ENCODE measurements at regions not wholly inside any gene's neighbourhood (a gene's known extent, or its start where the extent isn't known, plus 50 kb on each side); places are given as distances from the start of the nearest gene placed in this dataset.
A peak's percentile ranks its signal among the peaks of the same experiment; 100 is the strongest.
"Not testable (repeated sequence)": the region's sequence is repeated elsewhere in the genome, so short reads cannot be mapped to it uniquely, and the experiment has no call there.

DNA sequence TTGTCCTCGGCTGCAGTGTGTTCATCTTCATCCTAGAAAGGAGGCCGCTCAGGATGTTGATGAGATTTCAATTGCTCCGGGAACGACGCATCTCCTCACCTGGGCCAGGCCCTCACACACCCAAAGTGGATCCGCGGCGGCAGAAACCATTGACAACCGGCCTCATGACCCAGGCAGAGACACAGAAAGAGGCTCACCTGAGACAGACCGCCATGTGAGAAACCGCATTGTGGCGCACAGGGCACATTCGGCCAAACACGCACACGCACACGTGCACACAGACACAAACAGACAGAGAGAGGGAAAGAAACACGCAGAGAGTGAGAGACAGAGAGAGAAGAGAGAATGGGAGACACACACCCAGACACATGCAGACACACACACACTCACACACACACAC is 3879.3 kb downstream of the SRGAP2C start:
- peak; percentile 30 for DNase-seq (ENCODE audit: missing footprints)
- intact Hi-C loops (cut with DNase I); ATAC-seq: not testable (repeated sequence)

DNA sequence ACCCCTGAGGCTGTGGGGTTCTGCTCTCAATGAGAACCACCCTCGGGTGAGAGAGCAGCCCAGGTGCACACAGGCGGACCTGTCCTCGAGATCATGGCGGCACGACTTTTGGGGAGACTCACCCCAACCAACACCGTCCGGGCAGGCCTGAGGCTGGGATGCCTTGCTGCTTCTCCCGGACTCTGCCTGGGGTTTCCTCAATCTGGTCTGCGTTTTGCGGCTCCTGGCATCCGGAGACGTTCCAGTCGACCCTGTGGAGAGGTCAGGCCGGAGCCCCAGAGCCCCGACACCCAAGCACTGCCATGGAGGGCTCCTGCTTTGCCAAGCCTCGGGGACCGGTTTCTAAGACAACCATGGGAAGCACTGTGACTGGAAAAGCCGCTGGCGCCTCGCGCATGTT is 3879.7 kb downstream of the SRGAP2C start:
- intact Hi-C loops (cut with DNase I): no loop called here
- ATAC-seq: no peak
- peak; percentile 16 for DNase-seq (ENCODE audit: missing footprints)

DNA sequence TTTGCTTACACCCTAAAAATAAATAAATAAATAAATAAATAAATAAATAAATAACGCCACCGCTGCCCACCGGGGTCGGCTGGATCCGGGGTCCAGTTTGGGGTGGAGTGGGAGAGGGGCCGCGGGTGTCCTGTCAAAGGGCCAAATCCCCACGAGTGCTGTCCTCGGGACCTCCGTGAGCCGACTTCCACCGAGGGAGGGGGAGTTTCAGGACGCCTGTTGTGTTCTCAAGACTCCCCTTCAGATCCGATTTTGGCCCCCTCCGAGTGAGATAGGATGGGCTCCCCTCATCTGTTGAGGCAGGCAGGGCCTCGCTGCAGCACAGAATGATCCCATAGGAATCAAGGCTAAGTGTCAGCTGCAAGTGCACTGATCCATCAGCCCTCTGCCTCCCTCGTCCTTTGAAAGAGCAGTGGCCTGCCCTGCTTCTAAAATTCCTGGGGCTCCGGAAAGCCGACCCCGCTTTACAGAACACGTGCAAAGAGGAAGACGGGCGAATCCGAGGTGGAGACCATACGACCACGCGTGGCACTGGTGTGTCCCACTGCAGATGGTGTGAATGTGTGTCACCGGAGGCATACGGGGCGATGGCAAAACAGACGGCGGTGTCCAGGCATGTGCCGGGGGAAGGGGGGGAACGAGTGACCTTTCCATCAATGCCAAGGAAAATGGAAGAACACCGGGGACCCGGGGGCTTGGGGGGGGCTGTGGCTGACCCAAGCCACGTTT is 3880.5 kb downstream of the SRGAP2C start:
- ATAC-seq (no peak), DNase-seq (ENCODE audit: missing footprints) (peak; percentile 62)
- intact Hi-C loops (cut with DNase I): no loop called here

DNA sequence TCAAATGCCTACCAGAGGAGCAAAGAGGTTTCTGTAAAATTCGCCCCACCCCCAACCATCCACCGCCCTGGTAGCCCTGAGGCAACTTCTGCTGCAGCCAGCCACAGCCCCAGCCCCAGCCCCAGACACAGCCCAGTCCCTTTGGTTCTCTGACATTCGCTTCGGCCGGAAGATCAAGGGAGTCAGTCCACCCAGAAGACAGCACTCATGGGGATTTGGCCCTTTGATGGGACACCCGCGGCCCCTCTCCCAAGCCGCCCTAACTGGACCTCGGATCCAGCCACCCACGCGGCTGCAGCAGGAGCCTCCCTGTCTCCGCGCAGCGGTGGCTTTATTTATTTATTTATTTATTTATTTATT is 3881.0 kb downstream of the SRGAP2C start:
- ATAC-seq: no peak
- peak; percentile 45 for DNase-seq (ENCODE audit: missing footprints)
- intact Hi-C loops (cut with DNase I): no loop called here

DNA sequence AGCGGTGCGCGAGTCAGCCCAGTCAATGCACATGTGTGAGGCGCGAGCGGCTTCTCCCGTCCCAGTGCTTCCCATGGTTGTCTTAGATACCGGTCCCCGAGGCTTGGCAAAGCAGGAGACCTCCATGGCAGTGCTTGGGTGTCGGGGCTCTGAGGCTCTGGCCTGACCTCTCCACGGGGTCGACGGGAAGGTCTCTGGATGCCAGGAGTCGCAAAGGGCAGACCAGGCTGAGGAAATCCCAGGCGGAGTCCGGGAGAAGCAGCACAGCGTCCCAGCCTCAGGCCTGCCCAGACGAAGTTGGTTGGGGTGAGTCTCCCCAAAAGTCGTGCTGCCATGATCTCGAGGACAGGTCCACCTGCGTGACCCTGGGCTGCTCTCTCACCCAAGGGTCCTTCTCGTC is 3881.6 kb downstream of the SRGAP2C start:
- ATAC-seq: no peak
- intact Hi-C loops (cut with DNase I): no loop called here
- DNase-seq (ENCODE audit: missing footprints): peak; percentile 44

DNA sequence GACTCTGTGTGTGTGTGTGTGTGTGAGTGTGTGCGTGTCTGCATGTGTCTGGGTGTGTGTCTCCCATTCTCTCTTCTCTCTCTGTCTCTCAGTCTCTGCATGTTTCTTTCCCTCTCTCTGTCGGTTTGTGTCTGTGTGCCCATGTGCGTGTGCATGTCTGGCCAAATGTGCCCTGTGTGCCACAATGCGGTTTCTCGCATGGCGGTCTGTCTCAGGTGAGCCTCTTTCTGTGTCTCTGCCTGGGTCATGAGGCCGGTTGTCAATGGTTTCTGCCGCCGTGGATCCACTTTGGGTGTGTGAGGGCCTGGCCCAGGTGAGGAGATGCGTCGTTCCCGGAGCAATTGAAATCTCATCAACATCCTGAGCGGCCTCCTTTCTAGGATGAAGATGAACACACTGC is 3882.1 kb downstream of the SRGAP2C start:
- intact Hi-C loops (cut with DNase I): not testable (repeated sequence)

DNA sequence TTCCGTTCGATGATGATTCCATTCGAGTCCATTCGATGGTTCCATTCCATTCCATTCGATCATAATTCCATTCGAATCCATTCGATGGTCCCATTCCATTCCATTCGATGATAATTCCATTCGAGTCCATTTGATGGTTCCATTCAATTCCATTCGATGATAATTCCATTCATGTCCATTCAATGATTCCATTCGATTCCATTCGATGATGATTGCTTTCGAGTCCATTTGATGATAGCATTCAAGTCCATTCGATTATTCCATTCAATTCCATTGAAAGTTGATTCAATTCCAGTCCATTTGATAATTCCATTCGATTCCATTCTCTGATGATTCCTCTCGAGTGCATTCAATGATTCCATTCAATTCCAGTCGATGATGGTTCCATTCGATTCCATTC is 3895.3 kb downstream of the SRGAP2C start:
- no peak for ATAC-seq
- intact Hi-C loops (cut with DNase I): no loop called here

More for the DNA sequence above, 3882.1 kb downstream of the SRGAP2C start:
- not testable (repeated sequence) for ATAC-seq
- DNase-seq (ENCODE audit: missing footprints): peak; percentile 39

DNA sequence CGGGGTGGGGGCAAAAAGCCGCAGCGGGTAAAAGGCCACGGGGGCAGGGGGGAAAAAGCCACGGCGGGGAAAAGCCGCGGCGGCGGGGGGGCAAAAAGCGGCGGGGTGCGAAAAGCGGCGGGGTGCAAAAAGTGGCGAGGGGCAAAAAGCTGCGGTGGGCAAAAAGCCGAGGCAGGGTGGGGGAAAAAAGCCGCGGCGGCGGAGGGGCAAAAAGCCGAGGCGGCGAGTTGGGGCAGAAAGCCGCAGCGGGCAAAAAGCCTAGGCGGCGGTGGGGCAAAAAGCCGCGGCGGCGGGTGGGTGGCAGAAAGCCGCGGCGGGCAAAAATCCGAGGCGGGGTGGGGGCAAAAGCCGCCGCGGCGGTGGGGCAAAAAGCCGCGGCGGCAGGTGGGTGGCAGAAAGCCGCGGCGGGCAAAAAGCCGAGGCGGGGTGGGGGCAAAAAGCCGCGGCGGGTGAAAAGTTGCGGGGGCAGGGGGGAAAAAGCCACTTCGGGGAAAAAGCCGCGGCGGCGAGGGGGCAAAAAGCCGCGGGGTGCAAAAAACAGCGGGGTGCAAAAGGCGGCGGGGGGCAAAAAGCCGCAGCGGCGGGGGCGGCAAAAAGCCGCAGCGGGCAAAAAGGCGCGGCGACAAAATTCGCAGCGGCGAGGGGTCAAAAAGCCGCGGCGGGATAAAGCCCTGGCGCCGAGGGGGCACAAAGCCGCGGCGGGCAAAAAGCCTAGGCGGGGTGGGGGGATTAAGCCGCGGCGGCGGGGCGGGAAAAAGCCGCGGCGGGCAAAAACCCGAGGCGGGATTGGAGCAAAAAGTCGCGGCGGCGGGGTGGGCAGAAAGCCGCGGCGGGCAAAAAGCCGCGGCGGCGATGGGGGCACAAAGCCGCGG is 3901.2 kb downstream of the SRGAP2C start:
- DNase-seq (ENCODE audit: missing footprints): peak; percentile 40
- intact Hi-C loops (cut with DNase I): no loop called here
- no peak for ATAC-seq

More for the DNA sequence above, 3895.3 kb downstream of the SRGAP2C start:
- no peak for DNase-seq (ENCODE audit: missing footprints)

DNA sequence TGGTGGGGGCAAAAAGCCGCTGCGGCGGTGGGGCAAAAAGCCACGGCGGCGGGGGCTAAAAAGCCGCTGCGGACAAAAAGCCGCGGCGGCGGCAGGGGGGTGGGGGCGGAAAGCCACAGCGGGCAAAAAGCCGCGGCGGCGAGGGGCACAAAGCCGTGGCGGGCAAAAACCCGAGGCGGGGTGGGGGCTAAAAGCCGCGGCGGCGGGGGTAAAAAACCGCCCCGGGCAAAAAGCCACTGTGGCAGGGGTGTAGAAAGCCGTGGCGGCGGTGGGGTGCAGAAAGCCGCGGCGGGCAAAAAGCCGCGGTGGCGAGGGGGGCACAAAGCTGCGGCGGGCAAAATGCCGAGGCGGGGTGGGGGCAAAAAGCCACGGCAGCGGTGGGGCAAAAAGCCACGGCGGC is 3901.8 kb downstream of the SRGAP2C start:
- ATAC-seq (no peak), DNase-seq (ENCODE audit: missing footprints) (peak; percentile 33)
- intact Hi-C loops (cut with DNase I): no loop called here

DNA sequence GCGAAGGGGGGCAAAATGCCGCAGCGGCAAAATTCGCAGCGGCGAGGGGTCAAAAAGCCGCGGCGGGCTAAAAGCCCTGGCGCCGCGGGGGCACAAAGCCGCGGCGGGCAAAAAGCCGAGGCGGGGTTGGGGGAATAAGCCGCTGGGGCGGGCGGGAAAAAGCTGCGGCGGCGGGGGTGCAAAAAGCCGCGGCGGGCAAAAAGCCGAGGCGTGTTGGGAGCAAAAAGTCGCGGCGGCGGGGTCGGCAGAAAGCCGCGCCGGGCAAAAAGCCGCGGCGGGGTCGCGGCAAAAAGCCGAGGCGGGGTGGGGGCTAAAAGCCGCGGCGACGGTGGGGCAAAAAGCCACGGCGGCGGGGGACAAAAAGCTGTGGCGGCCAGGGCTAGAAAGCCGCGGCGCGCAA is 3902.5 kb downstream of the SRGAP2C start:
- intact Hi-C loops (cut with DNase I): no loop called here
- ATAC-seq: no peak
- no peak for DNase-seq (ENCODE audit: missing footprints)

DNA sequence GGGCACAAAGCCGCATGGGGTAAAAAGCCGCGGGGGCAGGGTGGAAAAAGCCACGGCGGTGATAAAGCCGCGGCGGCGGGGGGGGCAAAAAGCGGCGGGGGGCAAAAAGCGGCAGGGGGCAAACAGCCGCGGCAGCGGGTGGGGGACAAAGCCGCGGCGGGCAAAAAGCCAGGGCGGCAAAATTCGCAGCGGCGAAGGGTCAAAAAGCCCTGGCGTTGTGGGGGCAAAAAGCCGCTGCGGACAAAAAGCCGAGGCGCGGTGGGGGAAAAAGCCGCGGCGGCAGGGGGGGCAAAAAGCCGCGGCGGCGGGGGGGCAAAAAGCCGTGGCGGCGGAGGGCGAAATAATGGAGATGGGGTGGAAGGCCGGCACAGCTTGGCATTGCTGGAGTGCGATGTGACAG is 3902.9 kb downstream of the SRGAP2C start:
- intact Hi-C loops (cut with DNase I): no loop called here
- no peak for ATAC-seq
- no peak for DNase-seq (ENCODE audit: missing footprints)

DNA sequence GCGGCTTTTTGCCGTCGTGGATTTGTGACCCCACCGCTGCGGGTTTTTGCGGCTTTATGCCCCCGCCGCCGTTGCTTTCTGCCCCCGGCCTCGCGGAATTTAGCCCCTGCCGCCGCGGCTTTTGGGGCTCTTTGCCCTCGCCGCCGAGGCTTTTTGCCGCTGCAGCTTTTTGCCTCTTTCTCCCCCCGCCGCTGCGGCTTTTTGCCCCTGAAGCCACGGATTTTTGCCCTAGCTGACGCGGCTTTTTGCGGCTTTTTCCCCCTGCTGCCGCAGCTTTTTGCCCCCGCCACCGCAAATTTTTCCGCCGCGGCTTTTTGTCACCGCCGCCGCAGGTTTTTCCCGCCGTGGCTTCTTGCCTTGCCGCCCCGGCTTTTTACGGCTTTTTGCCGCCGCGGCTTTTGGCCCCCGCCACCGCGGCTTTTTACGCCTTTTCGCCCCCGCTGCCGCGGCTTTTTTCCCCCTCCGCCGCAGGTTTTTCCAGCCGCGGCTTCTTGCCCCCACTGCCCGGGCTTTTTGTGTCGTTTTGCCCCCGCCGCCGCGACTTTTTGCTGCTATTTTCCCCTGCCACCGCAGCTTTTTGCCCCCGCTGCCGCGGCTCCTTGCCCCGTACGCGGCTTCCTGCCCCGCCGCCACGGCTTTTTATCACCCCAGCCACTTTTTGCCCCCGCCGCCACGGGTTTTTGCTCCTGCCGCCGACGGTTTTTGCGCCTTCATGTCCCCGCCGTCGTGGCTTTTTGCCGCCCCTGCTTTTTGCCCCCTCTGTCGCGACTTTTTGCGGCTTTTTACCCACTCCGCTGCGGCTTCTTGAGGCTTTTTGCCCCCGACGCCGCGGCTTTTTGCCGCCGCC is 3933.6 kb downstream of the SRGAP2C start:
- no peak for ATAC-seq
- intact Hi-C loops (cut with DNase I): no loop called here
- DNase-seq (ENCODE audit: missing footprints): peak; percentile 33

DNA sequence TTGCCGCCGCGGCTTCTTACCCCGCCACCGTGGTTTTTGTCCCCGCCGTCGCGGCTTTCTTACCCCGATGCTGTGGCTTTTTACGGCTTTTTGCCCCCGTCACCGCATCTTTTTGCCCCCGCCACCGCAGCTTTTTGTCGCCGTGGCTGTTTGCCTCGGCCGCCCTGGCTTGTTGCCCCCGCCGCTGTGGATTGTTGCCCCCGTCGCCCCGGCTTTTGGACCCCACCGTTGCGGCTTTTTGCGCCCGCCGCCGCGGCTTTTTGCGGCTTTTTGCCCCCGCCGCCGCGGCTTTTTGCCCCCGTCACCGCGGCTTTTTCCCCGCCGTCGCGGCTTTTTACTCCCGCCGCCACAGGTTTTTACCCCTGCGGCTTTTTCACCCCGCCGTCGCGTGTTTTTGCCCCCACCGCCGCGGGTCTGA is 3934.3 kb downstream of the SRGAP2C start:
- ATAC-seq (no peak), DNase-seq (ENCODE audit: missing footprints) (peak; percentile 16)
- intact Hi-C loops (cut with DNase I): no loop called here

DNA sequence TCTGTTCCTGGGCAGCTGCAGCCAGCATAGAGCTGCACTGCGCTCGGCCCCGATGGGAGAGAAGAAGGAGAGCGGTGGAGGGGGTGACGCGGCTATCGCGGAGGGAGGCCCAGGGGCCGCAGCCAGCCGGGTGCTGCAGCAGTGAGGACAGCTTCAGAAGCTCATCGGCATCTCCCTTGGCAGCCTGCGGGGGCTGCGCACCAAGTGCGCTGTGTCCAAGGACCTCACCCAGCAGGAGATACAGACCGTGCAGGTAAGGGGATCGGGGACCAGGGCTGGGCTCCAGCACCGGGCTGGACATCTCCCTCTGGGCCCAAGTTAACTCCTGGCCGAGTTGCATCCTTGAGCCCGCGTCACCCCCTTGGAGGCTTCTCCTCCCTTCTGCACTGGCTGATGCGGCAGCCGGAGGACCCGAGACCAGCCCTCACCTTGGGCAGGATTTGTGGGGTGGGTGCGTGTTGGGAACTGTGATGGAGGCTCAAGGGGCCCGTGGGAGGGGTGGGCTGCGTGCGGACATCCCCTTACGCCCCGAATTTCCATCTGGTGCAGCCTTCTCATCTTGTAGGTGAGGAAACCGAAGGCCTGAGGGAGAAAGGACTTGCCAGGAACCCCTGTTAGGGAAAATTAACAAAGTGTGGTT is 3934.9 kb downstream of the SRGAP2C start:
- ATAC-seq; intact Hi-C loops (cut with DNase I): not testable (repeated sequence)
- DNase-seq (ENCODE audit: missing footprints): peak; percentile 17

DNA sequence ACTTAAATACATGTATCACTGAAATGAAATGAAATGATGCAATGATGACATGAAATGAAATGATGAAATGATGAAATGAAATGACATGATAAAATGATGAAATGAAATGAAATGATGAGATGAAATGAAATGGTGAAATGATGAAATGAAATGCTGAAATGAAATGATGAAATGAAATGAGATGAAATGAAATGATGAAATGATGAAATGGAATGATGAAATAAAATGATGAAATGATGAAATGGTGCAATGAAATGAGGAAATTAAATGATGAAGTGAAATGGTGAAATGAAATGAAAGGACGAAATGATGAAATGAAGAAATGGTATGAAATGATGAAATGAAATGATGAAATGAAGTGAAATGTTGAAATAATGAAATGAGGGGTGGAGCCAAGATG is 3937.8 kb downstream of the SRGAP2C start:
- ATAC-seq; intact Hi-C loops (cut with DNase I); DNase-seq (ENCODE audit: missing footprints): not testable (repeated sequence)

All from Right ventricle myocardium inferior (tissue), 1 donor.